DMS53 (cell line): ENCODE measurements at regions not wholly inside any gene's neighbourhood (a gene's known extent, or its start where the extent isn't known, plus 50 kb on each side); places are given as distances from the start of the nearest gene placed in this dataset.
A peak's percentile ranks its signal among the peaks of the same experiment; 100 is the strongest.

Source experiments
- DNase-seq: peaks from one replicate; lab custom pipeline; 2025; lab: John Stamatoyannopoulos, UW

DNA sequence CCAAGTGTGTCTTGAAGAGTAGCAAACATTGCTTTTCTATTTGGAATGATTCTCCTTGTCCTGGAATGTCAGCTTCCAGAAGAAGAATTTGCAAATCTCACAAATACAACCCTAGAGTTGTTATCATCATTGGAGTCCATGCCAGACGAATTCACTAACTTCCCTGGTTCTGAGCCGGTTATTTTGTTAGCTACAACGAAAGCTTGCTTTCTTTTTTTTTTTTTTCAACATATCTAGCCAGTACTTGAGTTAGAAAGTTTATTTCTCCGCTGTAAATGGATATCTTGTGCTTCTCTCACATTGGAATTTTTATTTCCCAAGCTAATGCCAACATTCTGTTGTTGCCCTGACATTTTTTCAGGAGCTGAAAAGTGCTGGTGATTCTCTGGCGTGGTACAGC is 138.1 kb upstream of the POM121L12 start:
- no peak for DNase-seq

DNA sequence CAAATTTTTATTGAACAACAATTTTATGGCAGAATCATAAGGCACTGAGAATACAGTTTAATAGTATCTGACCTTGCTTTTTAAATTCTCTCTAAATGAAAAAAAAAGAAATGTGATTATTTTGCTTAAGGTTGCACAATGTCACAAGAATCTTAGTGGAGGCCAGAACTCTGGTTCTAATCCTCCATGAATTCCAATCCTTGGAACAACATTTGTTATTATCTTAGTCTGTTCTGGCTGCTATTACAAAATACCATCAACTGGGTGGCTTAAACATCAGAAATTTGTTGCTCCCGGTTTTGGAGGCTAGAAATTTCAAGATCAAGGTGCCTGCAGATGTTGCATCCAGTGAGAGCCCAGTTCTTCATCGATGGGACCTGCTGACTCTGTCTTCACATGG is 158.2 kb upstream of the POM121L12 start:
- DNase-seq, result no peak

DNA sequence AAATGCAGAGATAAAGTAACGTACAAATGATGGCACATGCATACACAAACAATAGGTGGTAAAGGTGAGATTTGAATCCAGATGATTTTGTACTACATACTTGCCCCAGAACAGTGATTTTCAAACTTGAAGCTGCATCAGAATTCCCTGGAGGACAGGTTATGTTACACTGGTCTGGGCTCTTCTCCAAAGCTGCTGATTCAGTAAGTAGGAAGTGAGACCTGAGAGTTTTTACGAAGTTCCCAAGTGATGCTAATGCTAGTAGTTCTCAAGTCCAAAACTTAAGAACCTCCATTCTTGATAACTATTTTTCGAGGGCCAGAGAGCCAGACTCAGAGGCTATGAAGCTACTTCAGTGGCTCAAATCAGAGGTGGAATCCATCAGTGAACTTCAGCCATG is 159.0 kb upstream of the POM121L12 start:
- DNase-seq, result no peak

DNA sequence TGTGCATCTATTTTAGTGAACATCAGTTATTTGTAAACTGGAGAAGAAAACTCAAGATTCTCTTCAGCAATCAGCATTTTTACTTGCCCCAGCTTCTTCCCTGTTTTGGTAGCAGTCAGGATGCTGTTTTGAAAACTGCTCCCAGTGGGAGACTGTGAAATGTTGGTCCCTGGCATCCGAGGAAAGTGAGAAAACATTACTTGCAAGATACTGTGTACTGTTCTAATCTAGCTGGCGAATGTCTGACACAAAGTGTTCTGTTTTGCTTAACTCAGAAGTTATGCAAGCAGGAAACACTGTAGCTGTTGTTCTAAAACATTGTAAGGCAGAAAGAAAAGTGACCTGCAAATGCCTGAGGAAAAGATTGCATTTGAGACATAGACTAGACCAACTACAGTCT is 171.8 kb upstream of the POM121L12 start:
- DNase-seq, result no peak

DNA sequence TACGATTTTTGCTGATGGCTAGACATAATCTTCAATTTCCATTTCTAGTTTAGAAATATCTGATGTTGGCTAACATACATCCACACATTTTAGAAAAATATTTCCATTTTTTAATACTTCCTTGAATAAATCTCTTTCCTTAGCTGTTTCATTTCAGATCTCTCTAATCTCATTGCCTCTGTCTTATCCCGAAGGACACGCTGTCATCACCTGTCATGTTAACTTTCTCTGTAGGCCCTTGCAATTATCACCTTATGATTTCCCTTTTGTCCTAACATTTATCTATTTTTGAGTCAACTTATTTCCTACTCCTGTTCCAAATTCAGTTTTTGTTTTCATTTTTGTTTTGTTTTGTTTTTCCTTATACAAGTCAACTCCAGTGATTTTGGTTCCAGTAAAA is 173.1 kb upstream of the POM121L12 start:
- DNase-seq, result no peak

DNA sequence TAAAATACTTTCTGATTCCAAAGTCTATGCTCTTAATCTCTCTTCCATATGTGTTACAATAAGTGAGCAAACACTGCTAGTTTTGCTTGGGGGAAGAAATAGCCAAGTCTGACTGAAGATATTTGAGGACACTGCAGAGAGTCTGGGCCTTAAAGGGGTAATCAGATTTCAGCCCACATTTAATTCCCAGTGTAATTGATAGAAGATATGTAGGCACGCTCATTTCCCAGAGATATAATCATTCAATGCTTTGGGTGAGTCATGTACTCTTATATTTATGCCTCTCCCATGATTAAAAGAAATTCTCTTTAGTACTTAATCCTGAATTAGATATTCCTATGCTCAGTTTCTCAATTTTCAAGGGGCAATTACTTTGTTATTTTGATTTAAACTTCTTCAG is 178.1 kb upstream of the POM121L12 start:
- no peak for DNase-seq

DNA sequence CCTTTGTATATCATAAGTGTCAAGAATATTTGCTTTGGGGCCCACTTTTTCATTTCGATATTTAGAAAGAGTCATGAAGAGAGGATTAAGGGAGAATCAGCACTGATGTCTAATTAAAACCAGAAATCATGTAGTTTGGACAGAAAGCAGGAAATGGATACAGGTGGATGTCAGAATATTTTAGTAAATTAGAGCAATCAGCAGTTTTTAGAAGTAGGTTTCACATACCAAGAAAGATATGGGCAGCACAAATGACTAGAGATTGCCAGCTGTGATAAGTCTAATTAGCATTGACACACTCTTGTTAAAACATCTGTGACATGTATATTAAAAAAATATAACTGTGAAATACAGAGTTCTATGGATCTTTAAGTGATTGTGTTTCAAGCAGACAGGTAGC is 180.8 kb upstream of the POM121L12 start:
- no peak for DNase-seq

DNA sequence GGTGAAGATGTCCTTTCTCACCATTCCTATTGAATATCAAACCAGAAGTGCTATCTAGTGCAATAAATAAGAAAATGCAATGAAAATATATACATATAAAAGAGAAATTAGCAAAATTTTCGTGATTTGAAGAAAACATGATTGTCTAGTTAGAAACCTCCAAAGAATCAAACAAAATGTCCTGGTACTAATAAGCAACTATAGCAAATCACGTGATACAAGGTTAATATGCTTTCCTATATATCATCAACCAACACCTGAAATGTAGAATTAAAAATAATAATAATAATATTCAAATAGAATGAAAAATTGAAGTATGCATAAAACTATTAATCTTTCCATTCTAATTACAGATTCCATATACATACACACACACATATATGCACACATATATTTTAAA is 183.9 kb upstream of the POM121L12 start:
- no peak for DNase-seq

DNA sequence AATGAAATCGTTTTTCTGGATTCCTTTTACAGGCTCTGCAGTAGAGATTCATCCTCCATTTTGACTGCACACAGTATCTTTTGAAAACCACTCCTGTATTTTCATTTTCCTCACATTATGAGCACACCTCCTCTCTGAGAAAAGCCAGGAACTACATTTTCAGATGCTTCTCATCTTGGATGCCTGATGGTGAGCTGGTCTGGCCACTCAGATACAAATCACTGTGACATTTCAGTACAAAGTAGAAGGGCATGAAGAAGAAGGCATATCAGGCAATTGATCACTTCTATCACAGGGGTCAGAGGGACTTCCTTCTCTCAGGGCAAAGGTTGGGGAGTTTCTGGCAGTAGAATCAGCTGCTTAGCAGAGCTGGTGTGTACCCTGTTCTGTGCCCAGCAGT is 192.0 kb upstream of the POM121L12 start:
- DNase-seq, result no peak

DNA sequence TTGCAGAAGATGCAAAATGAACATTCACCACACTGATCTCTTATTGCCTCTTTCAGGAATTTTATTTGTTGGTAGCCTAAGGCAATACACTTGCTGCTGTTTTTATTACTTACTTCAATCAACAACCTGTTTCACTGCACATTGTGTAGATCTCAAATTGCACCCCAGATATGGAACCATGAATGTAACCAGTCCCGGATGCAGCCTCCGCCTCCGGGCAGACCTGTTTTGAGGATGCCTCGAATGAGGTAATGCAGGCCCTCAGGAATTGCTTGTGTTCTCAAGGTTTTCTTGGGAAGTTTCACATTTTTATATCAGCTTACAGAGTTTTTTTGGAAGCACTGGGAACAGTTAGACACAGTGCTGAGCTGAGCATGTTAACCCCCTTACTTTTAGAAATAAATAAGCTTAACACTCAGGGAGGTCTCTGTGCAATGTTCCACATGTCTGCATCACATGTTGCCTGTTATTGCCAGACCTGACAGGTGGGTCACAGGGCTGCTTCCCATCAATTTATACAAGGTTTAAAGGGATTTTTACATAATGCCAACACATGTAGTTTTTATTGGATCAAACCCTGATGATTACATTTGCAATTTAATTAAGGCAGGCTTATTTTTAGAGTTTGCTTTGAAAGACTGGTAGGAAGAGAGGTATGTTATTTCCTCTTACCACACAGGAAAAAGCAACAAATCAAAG is 193.1 kb upstream of the POM121L12 start:
- no peak for DNase-seq

DNA sequence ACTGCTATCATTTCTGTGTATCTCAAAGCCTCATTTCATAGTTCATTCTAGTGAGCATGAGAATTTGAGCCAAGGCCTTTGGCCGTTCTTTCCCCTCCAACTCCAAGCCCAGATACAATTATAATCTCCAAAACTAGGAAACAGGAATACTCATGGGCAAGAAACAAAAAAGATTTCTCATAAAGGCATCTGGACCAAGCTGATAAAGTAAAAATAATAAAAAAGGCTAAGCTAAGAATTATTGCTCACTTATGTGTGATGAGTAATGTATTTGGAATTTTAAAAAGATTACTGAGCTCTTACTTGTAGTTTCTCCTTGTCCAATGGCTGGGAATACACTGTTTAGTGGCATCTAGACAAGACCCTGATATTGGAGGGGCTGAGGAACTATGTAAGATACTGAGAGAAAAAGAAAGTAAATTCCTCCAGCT is 196.4 kb upstream of the POM121L12 start:
- no peak for DNase-seq

DNA sequence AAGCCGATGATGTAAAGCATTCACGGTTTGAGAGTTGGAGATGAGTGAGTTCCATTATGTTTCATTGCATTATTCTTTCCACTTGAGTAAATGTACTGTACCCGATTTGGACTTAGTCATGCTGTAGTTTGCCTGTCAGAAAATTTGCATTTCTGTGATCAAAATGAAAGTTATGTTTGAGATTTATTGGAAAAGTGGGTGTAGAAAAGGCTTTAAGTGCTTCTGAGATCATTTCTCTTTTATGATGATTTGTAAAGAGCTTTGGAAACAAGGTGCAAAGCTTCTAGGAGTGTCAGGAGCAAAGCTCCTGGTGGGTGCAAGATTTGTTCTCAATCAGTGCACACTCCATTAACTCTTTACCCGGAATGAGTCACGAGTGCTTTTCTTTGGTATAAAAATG is 204.1 kb upstream of the POM121L12 start:
- DNase-seq, result no peak

DNA sequence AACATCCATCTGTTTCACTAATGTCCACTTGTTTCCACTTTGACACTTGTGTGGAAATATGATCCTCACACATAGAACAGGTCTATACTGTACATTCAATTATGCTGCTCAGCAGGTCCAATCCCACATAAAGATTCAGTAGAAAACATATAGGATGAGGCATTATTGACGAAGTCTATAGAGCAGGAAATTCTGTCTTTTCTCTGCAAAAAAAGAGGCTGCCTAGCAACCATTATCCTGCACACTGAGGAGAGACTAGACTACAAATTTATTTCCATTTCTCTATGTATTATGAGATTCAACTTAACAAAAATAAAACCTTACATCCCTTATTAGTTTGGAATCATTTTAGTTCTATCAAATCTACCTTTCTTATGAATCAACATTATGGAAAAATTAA is 204.6 kb upstream of the POM121L12 start:
- peak; percentile 13 for DNase-seq

DNA sequence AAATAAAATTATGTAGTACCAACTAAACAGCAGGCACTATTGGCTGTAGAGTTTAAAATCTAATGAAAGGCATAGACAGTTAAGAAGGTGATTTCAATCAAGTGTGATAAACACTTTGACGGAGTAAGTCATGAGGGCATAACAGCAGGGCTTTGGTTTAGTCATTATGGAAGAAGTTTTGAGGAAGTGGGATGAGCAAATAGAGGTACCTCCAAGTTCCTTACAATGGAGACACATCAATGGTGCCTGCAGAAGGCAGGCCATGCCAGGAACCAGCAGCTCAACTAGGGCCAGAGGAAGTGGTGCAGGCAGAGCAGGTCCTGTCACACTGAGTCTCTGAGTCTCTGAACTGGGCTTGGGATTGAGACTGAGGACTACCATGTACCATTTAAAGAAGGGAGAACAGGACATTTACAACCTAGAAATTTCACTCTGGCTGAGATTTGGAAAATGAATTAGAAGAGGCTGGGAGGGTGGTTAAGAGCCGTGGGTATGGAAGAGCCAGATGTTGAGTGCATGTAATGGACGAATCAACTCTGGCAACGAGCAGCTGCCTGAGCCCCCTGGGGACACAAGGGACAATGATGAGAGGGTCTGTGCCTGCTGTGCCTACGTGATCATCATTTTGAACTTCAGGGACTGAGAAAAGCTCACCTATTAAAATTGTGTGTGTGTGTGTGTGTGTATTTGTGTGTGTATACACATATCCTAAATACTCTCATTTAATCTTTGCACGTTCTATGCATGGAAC is 208.7 kb upstream of the POM121L12 start:
- DNase-seq, result no peak

DNA sequence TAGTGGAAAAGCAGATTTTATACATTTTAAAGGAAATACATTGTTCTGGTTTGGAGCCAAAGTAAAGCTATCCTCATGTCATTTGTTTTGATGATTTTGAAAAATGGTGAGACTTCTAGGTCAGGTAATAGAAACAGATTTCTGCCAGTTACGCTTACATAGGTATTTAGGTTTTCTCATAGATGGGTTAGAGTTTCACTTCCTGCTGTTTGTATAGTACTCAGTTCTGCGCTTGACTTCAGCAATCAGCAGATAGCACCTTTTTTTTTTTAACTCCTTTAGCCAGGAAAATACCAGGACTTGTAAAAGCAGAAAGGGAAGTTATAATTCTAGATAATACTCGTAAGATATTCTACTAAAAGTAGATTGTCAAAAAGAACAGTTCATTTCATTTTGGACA is 209.8 kb upstream of the POM121L12 start:
- DNase-seq, result peak; percentile 43

DNA sequence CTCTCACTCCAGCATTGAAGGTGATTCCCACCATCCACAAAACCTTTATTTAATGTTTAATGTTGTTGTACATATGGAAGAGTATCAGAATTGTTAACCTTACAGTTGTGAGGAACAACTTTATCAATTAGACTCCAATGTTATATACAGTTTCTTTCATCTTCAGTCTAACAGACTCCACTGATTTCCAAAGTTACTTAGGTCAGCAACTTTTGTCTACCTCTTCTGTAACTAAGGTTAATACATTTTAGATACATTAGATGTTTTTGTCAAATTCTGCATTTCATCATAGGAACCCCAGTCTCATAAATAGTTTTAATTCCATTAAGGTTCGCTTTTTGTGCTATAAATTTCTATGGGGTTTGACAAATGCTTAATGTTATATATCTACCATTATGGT is 223.9 kb upstream of the POM121L12 start:
- no peak for DNase-seq

DNA sequence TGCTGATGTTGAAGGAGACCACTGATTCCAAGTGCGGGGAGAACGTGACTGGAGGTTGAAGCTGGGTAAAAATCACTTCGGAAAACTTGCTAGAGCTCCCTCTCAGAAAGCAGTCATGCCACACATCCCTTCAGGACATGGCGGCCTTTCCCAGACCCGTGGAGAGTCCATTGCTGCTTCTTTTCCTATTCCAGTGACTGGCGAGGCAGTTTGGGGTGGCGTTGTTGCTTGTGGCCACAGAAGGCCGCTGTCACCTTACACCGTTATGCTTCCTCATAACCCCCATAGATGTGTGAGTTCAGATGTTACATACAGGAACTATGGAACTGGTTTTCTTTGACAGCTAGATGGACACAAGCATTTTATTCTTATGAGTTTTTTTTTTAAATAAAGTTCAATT is 235.6 kb upstream of the POM121L12 start:
- DNase-seq, result no peak

DNA sequence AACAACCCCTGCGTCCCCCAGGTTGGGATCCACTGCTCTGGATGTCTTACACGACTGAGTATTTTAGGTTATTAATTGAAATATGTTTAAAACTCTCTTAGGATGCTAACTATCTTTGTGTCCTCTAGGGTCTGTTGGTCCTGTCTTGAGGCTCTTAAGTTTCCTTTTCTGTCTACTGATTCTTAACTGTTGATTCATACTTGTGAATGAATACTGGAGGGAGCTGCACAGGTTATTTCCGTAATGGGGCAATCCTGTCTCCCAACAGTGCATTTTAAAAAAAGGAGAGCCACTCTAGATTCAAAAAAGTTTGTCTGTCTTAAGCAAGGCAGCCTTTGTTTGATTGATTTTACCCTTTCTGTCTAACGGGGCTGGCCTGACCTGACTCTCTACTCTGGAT is 237.6 kb upstream of the POM121L12 start:
- DNase-seq, result no peak

DNA sequence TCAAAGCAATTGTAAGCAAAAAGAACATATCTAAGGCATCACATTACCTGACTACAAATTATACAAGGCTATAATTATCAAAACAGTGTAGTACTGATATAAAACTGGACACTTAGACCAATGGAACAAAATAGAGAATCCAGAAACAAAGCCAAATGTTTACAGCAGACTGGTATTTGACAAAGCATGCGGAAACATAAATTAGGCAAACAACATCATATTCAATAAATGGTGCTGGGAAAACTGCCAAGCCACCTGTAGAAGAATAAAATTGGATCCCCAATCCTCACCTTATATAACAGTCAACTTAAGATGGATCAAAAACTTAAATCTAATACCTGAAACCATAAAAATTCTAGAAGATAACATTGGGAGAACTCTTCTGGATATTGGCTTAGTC is 240.8 kb upstream of the POM121L12 start:
- no peak for DNase-seq

DNA sequence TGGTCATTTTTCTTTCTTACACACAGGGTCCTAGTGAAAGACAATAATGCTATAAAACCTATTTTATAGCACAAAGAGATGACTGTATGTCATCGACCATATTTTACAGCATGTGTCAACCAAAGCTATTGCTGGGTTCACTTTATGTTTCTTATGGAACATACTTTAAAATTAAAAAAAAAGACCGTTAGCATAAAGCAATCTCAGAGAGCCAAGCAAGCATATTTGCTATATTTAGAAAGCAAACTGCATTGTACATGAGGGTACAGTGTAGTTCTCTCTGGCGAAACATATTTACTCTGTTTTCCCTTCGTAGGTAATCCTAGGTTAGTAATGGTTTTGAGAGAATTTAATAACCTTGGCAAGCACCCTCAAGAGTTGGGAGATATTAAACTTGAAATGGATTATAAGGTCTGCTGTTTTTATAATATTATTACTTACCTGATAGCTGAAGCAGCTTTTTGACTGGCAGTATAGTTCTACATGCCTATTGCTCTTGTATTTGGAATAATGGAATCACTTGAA is 244.2 kb upstream of the POM121L12 start:
- DNase-seq, result no peak

DNA sequence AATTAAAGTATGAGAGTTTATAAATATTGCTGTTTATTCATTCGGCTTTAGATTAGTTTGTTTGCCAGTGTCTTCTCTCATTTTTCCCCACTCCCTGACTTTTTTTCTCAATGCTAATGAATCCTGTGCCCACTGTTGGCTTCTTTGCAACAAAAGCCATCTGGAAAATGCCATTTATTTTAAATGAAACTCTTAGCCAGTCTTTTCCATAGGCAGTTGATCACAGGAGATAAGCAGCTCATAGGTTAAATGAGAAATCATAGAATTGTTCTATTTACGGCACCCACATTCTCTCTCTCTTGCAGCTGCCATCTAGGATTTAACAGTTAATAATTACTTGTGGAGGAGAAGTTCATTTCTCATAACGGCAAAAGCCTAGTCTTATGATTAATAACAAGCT is 249.3 kb upstream of the POM121L12 start:
- DNase-seq, result no peak

DNA sequence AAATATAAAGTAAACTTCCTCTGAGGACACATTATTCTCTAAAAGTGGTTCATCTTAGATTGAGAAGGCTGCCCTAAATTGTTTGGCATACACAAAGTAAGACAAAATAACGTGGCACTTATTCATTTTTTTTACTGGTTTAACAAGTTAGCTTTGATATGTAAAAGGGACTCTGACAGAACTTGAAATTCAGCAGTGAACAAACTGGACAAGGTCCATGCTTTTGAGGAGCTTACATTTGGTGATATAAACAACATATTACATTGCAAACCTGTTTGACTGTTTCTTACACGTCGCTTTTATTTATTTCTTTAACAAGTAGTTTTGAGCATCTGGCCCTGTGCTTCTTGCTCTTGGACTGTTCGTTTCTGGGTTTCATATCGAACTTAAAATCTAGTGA is 253.1 kb upstream of the POM121L12 start:
- no peak for DNase-seq

DNA sequence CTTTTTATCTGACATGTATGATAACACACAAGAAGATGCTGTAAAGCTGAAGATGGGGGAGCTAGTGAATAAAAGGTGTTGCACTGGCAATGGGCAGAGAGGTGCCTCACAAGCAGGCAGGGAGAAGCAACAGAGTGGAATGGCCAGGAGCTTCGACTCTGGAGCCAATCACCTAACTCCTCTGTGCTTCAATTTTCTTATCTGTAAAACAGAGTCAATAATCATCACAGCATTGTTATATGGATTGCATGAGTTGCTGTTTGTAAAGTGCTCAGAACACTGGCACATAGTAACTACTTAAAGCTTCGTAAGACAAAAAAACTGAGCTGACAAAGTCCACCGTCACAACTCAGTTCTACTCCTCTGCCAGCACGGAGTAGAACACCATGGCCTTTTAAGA is 254.2 kb upstream of the POM121L12 start:
- DNase-seq, result no peak

DNA sequence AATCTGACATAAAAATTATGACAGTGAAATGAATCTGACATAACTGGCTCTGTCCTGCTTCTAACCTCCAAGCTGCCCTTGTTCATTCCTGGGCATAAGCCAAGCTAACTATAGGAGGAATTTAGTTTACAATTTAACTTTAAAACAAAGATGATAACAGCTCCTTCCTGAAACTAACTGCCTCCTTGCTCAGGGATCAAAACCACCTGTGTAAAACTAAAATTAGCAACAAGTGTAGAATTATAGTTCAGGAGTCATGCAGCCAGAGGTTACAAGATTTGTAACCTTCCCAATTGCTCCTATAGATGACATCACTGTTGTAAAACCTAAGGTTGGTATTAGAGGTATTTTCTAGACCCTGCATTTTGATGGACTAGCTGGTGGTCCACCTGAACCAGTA is 256.4 kb upstream of the POM121L12 start:
- DNase-seq, result no peak
